ENCODE measurements at regions not wholly inside any gene's neighbourhood (a gene's known extent, or its start where the extent isn't known, plus 50 kb on each side); places are given as distances from the start of the nearest gene placed in this dataset.
A peak's percentile ranks its signal among the peaks of the same experiment; 100 is the strongest.
"Not testable (repeated sequence)": the region's sequence is repeated elsewhere in the genome, so short reads cannot be mapped to it uniquely, and the experiment has no call there.

DNA sequence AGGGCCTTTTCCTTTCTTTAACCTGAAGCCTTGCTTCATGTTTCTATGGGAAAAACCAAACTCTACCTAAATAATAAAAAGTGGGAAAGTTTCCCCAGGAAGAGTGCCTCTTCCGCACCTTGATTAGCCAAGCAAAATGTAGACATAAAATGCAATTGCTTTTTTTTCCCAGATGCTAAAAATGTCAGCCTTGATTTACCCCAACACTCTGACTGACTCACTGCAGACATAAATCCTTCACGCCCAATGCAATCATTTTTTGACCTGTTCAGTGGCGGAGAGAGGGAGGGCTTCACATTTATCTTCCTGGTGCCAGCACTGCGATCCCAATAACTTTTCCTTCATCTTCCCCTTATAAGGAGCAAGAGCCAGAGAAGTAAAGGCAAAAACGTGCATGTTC, 261.5 kb downstream of the SEC16B start:
- no peak for DNase-seq

DNA sequence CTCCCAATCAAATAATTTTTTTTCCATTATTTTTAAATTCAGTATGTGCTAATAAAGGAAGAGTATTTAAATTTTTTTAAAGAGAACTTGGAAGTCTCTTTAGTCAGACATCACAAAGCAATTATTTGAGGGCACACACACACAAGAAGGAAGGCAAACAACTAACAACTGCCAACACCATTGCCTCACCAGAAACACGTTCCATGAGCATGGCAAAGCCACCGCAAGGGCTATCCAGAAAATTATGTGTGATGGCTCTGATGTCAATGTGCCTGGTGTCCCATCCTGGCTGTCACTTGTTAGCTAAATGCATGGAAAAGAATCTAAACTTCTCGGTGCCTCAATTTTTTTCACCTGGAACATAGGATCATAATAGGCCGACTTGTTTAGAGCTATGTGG, 262.9 kb downstream of the SEC16B start:
- no peak for DNase-seq

DNA sequence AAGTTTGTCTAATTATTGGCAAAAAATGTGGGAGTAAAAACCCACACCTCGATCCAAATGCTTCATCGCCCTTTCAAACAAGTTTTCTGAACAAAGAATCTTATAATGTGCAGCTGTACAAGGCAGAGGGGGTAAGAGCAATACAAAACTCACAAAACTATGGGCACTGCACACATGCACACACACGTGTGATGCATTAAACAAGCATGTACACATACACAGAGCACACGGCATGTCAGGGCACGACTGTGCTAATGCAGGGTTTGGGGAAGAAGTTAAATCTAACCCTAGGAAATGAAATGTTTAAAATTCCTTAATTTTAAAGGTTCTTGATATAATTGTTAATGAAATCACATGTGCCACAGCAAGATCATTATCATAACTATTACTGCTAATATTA, 264.0 kb downstream of the SEC16B start:
- no peak for DNase-seq

DNA sequence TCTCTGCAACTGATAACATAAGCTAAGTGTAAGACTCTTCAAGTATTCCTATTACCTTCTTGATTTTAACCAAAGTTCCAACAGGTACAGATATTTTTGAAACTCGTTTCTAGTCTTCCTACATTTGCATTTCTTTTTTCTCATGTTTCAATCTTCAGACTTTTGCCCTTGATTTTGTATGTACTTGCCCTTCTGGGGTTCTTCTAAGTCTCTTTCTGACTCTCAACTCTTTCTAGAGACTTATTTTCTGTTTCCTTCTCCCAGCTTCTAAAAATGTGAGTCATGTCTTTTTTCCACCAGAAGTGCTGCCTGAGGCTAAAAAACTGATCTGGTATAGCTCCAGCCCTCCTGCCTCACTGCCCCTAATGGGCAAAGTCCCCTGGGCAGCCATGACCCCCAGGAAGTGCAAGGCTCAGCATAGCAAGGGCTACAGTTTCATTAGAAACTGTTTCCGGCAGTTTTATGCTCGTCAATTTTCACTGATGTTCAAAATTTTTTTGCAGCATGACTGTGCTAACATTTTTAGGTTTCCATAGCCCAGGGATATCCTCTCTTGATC, 265.9 kb downstream of the SEC16B start:
- no peak for DNase-seq

DNA sequence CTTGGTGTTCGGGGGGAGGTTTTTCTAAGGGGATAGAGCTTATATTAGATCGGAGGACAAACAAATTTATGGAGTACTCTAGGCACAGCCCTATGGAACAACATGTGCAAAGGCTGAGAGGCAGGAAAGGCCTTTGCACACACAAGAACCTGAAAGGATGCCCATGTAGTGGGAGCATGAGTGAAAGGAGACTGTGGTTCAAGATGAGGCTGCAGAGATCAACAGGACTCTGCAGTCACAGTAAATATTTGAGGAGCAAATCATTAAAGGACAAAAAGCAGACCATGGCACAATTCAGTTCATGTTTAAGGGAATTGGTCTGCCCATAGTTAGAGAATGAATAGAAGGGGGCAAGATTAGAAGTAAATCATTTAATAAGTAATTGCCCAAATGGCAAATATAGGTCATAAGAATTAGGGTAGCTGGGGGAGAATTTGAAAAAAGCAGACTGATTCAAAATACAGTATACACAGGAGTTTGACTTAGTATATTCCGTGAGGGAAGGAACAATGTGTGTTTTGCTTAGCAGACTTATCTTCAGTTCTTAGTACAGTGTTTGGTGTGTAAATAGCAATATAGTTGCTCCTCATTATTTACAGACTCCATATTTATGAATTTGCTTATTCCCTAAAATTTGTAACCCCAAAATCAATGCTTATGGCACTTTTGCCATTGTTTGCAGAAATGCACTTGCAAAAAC, 268.1 kb downstream of the SEC16B start:
- DNase-seq = no peak

DNA sequence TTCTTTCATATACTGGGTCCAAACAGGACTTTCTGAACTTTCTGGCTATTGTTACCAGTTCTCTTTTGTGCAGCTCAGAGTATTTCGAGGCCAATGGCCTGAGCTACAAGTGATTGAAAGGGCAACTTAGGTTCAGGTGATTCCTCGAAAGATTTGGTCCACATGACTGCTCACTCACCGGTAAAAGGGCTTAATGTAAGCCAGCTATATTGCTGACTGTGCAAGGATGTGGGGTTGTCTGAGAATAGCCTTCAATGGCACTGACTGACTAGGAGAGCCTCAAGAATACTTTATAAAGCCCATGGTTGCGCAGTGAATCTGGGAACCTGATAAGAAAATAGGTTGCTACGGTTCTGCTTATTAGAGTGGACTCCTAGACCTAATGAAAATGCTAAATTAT, 269.0 kb downstream of the SEC16B start:
- DNase-seq = no peak

DNA sequence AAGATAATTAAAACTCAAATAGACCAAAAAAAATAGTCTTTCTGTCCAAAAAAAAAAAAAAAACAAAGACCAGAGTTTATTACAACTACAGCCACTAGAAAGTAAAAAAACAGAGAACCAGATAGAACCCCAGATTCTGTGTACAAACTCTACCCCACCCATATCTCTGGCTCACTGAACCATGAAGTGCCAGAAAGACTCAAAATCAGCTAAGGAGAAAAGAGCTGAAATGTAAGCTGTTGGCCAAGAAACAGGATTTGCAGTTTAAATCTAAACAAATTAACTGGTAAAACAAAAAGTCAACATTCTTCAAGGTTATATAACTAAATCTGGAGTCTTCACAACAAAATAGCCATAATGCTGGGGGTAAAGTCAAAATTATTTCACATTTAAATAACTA, 278.9 kb downstream of the SEC16B start:
- peak; percentile 15 for DNase-seq

DNA sequence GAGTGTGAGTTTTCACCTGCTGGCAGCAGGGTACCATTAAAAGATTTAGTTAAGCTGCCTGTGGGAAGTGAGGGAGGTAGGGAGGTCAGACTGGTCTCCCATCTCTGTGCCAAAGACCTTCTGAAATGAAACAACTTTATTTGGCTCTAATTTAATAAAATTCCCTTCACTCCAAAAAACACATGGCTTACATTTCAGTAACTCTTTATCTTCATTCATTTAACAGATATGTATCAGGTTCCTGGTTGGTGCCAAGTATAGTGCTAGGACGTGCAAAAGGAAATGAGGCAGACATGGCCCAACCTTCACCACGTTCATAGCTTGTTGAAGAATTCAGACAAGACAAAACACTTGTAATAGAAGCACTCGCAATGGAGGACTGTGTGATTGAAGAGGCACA, 282.3 kb downstream of the SEC16B start:
- no peak for DNase-seq

DNA sequence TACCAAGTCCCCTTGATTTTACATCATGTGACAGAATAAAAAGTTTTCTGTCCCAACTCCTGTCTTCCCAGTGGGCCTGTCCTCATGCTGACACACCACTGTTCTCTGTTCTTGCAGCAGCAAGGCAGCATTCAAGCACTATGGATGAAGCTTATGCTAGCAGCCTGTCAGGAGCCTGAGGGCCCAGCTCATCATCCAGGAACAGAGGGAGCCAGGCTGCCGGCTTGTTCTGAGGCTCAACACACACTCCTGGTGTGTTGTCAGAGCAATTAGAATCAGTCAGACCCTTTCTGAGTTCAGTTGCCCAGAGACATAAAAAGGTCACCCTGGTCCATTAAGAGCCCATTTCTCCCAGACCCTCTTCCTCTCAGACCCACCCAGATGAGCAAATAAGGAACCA, 282.9 kb downstream of the SEC16B start:
- DNase-seq = peak; percentile 38

DNA sequence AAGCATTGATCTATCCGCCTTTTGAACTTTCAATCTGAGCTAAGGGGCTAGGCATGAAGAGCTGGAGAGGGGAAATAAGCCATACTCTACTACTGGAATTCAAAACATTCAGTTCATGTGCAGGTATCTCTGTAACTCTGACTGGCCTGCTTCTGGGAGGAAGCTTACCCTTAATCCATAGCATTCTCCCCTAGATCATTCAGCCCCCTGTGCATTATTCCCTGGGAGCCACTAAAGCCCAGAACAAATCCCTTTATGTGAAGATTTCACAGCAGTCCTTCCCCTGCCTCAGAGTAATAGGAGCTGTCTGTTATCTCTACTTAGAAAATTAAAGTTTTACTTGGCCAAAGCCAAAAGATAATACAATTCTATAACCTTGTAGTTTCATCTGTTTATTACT, 300.7 kb downstream of the SEC16B start:
- no peak for DNase-seq

DNA sequence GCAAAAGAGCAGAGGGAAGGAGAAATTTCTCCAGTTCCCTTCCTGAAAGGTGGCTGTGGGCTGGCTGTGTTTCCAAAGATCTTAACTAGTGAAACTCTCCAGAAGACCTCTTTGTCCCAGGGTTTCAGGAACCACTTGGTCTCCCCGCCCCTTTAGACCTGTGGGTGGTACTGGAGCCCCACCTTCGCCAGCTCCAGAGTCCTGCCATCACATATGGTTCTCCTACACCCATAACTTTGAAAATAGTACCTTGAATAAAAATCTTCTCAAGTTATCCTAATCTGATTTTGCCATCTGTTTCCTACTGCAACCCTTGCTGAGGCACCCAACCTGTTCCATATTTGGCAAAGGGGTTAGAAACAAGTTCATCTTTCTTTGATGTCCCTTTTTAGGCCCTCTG, 303.9 kb downstream of the SEC16B start:
- no peak for DNase-seq

DNA sequence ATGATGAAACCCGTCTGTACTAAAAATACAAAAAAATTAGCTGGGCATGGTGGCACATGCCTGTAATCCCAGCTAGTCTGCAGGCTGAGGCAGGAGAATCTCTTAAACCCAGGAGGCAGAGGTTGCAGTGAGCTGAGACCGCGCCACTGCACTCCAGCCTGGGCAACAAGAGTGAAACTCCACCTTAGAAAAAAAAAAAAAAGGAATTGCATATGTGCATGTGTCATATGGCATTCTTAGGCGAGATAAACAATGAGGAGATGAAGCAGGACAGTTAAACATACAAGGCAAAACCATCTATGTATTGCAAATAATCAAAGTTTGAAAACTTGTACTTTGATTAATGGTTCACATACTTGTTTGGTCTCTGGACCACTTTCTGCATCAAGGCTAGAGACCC, 305.1 kb downstream of the SEC16B start:
- DNase-seq = not testable (repeated sequence)

DNA sequence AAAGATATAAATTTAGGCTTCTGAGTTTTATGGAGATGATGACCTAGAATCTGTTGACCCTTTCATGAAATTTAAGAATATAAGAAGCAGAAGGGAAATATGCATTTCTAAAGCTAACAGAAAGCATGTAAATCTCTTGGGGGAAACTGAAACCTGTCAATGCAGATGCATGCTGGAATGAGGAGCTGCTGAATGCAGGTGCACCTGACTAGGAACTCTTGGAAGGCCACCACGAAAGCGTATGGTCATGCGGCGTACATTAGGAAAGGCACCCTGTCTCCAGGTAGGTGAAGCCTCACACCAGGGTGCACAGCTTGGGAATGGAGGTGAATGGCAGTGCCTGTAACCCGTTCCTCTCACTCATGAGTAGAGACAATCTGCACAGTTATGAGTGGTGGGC, 309.7 kb downstream of the SEC16B start:
- DNase-seq = no peak

DNA sequence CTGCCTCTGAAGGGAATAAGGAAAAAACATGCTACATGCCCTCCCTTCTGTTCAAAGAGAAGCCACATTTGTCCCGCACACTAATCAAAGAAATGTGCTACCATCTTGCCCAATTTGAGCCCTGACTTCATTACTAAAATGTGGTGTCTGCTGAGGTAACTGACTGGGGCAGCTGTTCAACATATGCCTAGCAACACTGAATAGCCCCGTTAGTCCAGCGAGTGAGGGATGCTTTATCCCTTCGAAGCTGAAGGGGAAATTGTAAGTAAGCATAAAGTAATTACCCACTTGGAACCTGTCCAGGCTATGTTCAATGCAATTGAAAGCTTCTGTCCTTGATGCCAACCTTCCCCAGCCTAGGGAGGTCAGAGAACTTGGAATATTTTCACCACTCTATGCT, 310.6 kb downstream of the SEC16B start:
- no peak for DNase-seq

DNA sequence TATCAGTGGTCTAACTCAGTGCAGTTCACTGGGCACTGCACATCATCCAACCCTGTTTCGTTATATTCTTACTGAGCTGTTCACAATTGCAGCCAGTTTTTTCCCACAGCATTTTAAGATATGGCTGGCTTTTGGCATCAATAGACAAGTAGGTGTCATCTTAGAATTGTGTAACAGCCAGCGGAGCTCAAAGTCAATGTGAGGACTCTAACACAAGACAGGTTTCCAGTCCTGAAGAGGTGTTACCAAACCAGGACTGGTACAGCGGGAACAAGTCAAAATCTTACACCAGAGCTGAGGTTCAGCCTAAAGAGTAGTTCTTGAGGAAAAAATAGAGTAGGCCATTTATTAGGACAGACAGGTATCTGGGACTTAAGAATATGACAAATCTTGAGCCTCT, 313.3 kb downstream of the SEC16B start:
- DNase-seq = no peak

DNA sequence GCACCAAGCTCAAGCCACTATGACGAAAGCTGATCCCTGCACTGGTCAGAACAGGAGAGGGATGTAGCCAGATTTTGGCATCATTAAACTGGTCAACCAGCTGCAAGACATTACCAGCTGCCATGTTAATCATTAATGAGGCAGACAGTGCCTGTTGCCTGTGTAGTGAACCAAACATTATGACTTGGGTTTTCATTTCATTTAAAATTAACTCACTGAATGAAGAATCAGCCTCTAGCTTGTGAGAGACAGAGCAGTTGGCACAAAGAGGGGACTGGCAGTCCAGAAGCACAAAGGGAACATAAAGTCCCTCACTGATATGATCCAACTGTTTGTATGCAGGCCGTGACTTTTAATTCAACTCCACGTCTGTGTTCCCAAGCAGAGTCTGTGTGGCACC, 318.9 kb downstream of the SEC16B start:
- peak; percentile 48 for DNase-seq

DNA sequence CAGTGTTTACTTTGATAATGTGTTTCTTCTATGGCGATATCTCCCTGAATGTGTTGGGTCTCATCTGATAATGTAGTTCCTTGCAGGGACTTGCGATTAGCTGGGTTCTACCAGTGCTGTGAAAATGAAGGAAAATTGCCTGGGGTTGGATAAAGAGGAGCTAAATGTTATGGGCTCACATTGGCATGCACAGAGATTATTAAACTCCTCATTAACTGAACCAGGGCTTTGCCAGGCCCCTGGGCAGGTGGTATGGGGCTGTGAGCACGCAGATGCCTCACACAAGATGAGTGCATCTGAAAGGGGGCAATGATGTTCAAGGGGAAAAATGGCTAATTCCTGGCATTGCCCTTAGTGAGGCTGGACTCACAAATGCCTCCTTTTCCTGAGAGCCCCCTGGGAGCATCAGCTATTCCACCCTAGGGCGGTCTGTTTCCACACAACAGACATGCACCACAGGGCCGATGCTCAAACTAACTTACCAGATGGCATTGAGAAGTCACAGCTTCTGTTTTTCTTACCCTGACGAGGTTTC, 321.1 kb downstream of the SEC16B start:
- no peak for DNase-seq

DNA sequence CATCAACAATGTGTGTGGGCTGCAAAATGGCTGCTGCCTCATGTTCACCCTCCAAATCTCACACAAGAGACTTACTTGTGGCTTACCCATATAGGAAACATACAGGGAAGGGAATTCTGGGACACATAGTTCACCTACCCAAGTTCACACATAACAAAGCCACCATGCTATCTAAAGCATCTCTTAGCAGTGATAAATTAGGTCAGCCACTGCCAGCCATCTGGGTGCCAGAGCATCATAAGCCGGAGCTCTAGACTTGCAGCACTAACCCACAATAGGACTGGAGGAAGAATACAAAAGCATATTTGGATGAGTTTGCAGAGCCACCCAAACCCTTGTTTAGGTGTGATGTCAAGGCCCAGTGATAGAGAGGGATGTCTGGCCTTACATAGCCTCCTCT, 321.7 kb downstream of the SEC16B start:
- no peak for DNase-seq

DNA sequence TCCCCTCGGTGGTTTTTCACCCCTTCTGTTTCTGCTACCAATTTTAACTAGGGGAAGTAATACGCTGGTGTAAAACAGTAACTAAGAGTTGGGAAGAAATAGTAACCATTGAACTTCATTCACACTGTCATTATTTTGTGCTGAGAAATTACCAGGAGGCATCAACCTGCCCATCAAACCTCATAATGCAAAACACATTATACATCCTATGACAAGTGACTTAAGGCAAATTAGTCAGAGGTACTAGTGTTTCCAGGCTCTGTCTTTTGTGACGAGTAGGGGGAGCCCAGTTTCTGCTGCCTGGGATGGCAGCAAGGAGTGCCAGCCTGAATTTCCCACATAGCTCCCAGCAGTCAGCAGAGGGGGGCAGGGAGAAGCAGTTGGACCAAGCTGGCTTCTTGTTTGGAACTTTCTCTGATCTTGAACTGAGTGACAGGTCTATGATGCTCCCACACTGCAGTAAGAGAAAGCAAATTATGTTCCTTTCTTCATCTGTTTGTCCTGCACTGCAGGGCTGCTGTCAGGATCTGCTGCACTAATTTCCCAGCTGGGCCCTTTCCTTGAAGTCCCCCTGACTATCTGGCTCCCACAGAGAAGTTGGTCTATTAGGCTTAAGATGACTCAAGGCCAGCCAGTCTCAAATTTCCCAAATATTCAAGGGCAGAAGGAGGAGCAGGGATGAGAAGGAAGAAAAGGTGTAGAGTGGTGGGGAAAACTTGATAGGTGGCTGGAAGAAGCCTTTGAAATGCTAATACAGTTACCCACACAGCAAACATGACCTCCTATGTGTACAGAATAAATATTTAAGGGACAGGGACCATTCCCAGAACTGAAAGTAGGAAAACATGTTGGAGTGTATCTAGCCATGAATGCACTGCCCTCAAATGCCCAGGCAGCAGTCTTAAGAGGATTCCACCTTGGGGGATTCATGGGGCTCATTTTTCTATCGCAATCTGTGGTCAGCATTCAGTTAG, 322.8 kb downstream of the SEC16B start:
- DNase-seq = peak; percentile 33

DNA sequence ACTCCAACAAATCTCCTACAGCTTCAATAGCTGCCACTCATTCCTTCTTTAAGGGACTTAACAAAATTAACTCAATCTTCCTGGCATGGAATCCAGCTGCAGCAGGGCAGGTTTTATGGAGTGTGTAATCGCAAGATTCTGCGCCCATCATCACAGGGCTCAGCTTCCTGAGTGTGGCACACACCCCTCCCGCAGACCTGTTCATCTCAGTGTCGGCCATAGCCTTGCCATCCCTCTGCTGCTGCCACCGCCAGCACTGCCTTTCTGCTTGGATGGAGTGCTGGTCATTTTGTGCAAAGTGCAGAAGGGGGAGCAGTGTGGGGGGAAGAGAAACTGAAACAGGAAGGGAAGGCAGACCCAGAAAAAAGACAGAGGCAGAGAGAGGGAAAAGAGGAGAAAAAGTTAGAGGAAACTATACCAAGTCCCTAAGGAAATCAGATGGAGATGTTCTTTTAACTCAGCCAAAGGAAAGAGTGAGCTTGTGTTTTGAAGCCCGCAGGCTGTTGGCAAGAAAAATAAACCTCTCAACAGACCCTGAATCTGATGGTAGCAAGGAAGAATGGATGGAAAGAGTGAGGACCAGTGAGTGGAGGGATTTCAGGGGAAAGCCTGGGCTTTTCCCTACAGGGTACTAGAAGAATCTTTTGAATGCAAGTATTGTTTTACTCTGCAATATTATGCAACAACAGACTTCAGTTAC, 324.2 kb downstream of the SEC16B start:
- peak; percentile 64 for DNase-seq

DNA sequence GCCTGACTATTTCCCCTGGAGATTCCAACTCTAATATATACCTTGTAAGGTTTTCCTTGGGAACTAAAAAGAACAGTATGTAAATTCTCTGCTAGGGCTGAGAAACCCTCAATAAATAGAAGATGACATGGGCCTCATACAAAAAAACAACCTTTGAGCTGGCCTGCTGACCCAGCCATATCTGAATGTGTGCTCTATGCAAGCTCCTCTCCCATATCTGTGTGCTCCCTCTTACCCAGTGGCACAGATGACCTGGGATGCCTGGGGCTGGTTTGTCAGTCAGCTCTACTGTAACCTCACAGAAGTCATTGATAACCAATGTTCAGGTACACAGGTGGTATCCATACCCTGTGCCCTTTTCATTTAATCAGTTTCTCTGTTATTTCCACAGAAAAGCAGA, 329.2 kb downstream of the SEC16B start:
- no peak for DNase-seq

DNA sequence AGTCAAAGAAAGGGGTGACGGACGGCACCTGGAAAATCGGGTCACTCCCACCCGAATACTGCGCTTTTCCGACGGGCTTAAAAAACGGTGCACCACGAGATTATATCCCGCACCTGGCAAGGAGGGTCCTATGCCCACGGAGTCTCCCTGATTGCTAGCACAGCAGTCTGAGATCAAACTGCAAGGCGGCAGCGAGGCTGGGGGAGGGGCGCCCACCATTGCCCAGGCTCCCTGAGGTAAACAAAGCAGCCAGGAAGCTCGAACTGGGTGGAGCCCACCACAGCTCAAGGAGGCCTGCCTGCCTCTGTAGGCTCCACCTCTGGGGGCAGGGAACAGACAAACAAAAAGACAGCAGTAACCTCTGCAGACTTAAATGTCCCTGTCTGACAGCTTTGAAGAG, 335.7 kb downstream of the SEC16B start:
- not testable (repeated sequence) for DNase-seq

Data from retina (tissue), 1 donor.